Activated CD4-positive, alpha-beta T cell treated with anti-CD3 and anti-CD28 coated beads for 24 hours (primary cell): ENCODE measurements at regions not wholly inside any gene's neighbourhood (a gene's known extent, or its start where the extent isn't known, plus 50 kb on each side); places are given as distances from the start of the nearest gene placed in this dataset.

Experiments
- DNase-seq, 2 donors: peaks; one replicate each; pipeline ENCODE4 v3.0.0-alpha.2; 2020; ENCODE audit warnings: low read depth in 2 of 2

- DNase-seq, result no peak
These were observed 170.0 kb upstream of the SLC10A2 start for GRCh38 chr13:103236213-103236612.

GRCh38 chr13:103229674-103230073 lies 163.5 kb upstream of the SLC10A2 start:
- DNase-seq, result no peak

- DNase-seq, result no peak
These were observed 158.6 kb upstream of the SLC10A2 start for GRCh38 chr13:103224804-103225203.

GRCh38 chr13:103222683-103223082 lies 156.5 kb upstream of the SLC10A2 start:
- no peak for DNase-seq

- DNase-seq, result no peak
These were observed 152.0 kb upstream of the SLC10A2 start for GRCh38 chr13:103218253-103218652.

- no peak for DNase-seq
These were observed 146.9 kb upstream of the SLC10A2 start for GRCh38 chr13:103213152-103213551.

- DNase-seq, result no peak
These were observed 144.1 kb upstream of the SLC10A2 start for GRCh38 chr13:103210348-103210747.

GRCh38 chr13:103203735-103204330 lies 137.6 kb upstream of the SLC10A2 start:
- no peak for DNase-seq

GRCh38 chr13:103200118-103200885 lies 134.1 kb upstream of the SLC10A2 start:
- DNase-seq, result no peak

GRCh38 chr13:103199380-103200088 lies 133.3 kb upstream of the SLC10A2 start:
- DNase-seq, result no peak

GRCh38 chr13:103196356-103196755 lies 130.1 kb upstream of the SLC10A2 start:
- no peak for DNase-seq

GRCh38 chr13:103195762-103196161 lies 129.5 kb upstream of the SLC10A2 start:
- no peak for DNase-seq

- DNase-seq, result no peak
These were observed 128.7 kb upstream of the SLC10A2 start for GRCh38 chr13:103194871-103195270.

GRCh38 chr13:103192511-103193135 lies 126.4 kb upstream of the SLC10A2 start:
- no peak for DNase-seq

GRCh38 chr13:103190841-103191240 lies 124.6 kb upstream of the SLC10A2 start:
- DNase-seq, result no peak

- no peak for DNase-seq
These were observed 122.6 kb upstream of the SLC10A2 start for GRCh38 chr13:103188713-103189326.

GRCh38 chr13:103187721-103188156 lies 121.5 kb upstream of the SLC10A2 start:
- DNase-seq, result no peak

- no peak for DNase-seq
These were observed 118.2 kb upstream of the SLC10A2 start for GRCh38 chr13:103184413-103184812.

GRCh38 chr13:103178986-103179943 lies 113.0 kb upstream of the SLC10A2 start:
- no peak for DNase-seq

- no peak for DNase-seq
These were observed 108.7 kb upstream of the SLC10A2 start for GRCh38 chr13:103174966-103175365.
